ENCODE measurements at regions not wholly inside any gene's neighbourhood (a gene's known extent, or its start where the extent isn't known, plus 50 kb on each side); places are given as distances from the start of the nearest gene placed in this dataset.

GRCh38 chr9:38185647-38186403 is 116.8 kb upstream of the SHB start:
- Histone ChIP-seq H4K20me1 (ENCODE audit: insufficient read depth) (no peaks in the 10 kb centered on the region), H3K27me3 (ENCODE audit: insufficient read depth, low read depth) (no peaks in the 10 kb centered on the region), H3K9ac (no peak overlapping the region), H3K36me3 (ENCODE audit: insufficient read depth) (no peaks in the 10 kb centered on the region), H3K79me2 (ENCODE audit: insufficient read depth, low read depth) (no peaks in the 10 kb centered on the region), H3K4me1 (ENCODE audit: low read depth, poor library complexity, severe bottlenecking) (no peaks in the 10 kb centered on the region), H3K27ac (no peak overlapping the region), H2AFZ (ENCODE audit: low read depth) (no peak overlapping the region), H3K4me2 (no peak overlapping the region), H3K4me3 (IDR thresholded peaks at IDR 0.05; ENCODE audit: insufficient read depth, low read depth, low read length) (no peak overlapping the region)
- TF ChIP-seq, protein P1, sequence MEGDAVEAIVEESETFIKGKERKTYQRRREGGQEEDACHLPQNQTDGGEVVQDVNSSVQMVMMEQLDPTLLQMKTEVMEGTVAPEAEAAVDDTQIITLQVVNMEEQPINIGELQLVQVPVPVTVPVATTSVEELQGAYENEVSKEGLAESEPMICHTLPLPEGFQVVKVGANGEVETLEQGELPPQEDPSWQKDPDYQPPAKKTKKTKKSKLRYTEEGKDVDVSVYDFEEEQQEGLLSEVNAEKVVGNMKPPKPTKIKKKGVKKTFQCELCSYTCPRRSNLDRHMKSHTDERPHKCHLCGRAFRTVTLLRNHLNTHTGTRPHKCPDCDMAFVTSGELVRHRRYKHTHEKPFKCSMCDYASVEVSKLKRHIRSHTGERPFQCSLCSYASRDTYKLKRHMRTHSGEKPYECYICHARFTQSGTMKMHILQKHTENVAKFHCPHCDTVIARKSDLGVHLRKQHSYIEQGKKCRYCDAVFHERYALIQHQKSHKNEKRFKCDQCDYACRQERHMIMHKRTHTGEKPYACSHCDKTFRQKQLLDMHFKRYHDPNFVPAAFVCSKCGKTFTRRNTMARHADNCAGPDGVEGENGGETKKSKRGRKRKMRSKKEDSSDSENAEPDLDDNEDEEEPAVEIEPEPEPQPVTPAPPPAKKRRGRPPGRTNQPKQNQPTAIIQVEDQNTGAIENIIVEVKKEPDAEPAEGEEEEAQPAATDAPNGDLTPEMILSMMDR (conservative IDR thresholded peaks at IDR 0.05; ENCODE audit: low read depth, low read length) = no peak

- Histone ChIP-seq H3K27me3 (ENCODE audit: insufficient read depth, low read depth) (no peaks in the 10 kb centered on the region), H3K4me3 (IDR thresholded peaks at IDR 0.05; ENCODE audit: insufficient read depth, low read depth, low read length) (no peak overlapping the region), H2AFZ (ENCODE audit: low read depth) (no peak overlapping the region), H3K4me2 (no peak overlapping the region), H3K9ac (no peak overlapping the region), H3K4me1 (ENCODE audit: low read depth, poor library complexity, severe bottlenecking) (no peaks in the 10 kb centered on the region), H3K79me2 (ENCODE audit: insufficient read depth, low read depth) (no peaks in the 10 kb centered on the region), H3K27ac (no peak overlapping the region), H4K20me1 (ENCODE audit: insufficient read depth) (no peaks in the 10 kb centered on the region), H3K36me3 (ENCODE audit: insufficient read depth) (no peaks in the 10 kb centered on the region)
- TF ChIP-seq, protein P1 (conservative IDR thresholded peaks at IDR 0.05; ENCODE audit: low read depth, low read length) = no peak
Measured at GRCh38 chr9:38183994-38184568, 115.1 kb upstream of the SHB start.

DNA sequence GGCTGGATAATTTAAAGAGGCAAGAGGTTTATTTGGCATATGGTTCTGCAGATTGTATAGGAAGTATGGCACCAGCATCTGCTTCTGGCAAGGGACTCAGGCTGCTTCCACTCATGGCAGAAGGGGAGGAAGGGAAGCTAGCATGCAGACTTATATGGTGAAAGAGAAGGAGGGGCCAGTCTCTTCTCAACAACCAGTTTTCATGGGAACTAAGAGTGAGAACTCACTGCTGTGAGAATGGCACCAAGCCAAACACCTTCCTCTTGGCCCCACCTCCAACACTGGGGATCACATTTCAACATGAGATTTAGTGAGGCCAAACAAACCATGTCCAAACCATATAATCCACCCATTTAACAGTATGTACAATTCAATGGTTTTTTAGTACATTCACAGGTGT is 113.3 kb upstream of the SHB start:
- TF ChIP-seq, protein P1 (conservative IDR thresholded peaks at IDR 0.05; ENCODE audit: low read depth, low read length) = no peak
- H2AFZ ChIP-seq (ENCODE audit: low read depth) = no peak overlapping the region
- H3K79me2 ChIP-seq (ENCODE audit: insufficient read depth, low read depth) = no peaks in the 10 kb centered on the region
- H3K27me3 ChIP-seq (ENCODE audit: insufficient read depth, low read depth) = no peaks in the 10 kb centered on the region
- no peak overlapping the region for H3K4me2 ChIP-seq
- H3K4me3 ChIP-seq (IDR thresholded peaks at IDR 0.05; ENCODE audit: insufficient read depth, low read depth, low read length) = no peak overlapping the region
- no peaks in the 10 kb centered on the region for H4K20me1 ChIP-seq (ENCODE audit: insufficient read depth)
- no peak overlapping the region for H3K9ac ChIP-seq
- no peaks in the 10 kb centered on the region for H3K36me3 ChIP-seq (ENCODE audit: insufficient read depth)
- no peak overlapping the region for H3K27ac ChIP-seq
- no peaks in the 10 kb centered on the region for H3K4me1 ChIP-seq (ENCODE audit: low read depth, poor library complexity, severe bottlenecking)

DNA sequence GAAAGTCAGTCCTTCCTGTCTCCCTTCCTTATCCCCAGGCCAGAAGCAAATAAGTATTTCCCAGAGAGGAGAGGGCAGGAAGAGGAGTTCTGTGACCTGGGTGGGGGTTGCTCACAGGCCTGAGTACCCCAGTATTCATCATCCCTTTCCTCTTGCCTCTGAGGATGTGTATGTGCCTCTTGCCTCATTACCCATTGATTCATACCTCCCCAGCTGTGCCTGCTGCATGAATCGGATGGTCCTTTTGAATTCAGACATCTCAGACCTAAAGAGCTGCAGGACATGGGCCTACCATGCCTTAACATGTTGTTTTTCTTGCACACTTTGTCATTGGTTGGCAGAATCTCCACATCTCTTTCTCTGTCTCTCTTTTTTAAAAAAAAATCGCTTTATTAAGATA is 112.8 kb upstream of the SHB start:
- no peaks in the 10 kb centered on the region for H3K4me1 ChIP-seq (ENCODE audit: low read depth, poor library complexity, severe bottlenecking)
- no peaks in the 10 kb centered on the region for H3K79me2 ChIP-seq (ENCODE audit: insufficient read depth, low read depth)
- H3K4me2 ChIP-seq = no peak overlapping the region
- H3K27me3 ChIP-seq (ENCODE audit: insufficient read depth, low read depth) = no peaks in the 10 kb centered on the region
- no peak overlapping the region for H2AFZ ChIP-seq (ENCODE audit: low read depth)
- H3K4me3 ChIP-seq (IDR thresholded peaks at IDR 0.05; ENCODE audit: insufficient read depth, low read depth, low read length) = no peak overlapping the region
- H3K27ac ChIP-seq = no peak overlapping the region
- H3K9ac ChIP-seq = no peak overlapping the region
- TF ChIP-seq, protein P1 (conservative IDR thresholded peaks at IDR 0.05; ENCODE audit: low read depth, low read length) = no peak
- H3K36me3 ChIP-seq (ENCODE audit: insufficient read depth) = no peaks in the 10 kb centered on the region
- no peaks in the 10 kb centered on the region for H4K20me1 ChIP-seq (ENCODE audit: insufficient read depth)
